ENCODE measurements at regions not wholly inside any gene's neighbourhood (a gene's known extent, or its start where the extent isn't known, plus 50 kb on each side); places are given as distances from the start of the nearest gene placed in this dataset.
"Not testable (repeated sequence)": the region's sequence is repeated elsewhere in the genome, so short reads cannot be mapped to it uniquely, and the experiment has no call there.

GRCh38 chr16:87207965-87208364 lies 109.2 kb downstream of the C16orf95 start:
- TF ChIP-seq CTCF (IDR thresholded peaks at IDR 0.05; ENCODE audit: borderline replicate concordance, extremely low read depth, insufficient read depth), result no peak
- Histone ChIP-seq H3K4me3 (ENCODE audit: low read length in 3 of 3) (no peak overlapping the region), H3K4me1 (ENCODE audit: control insufficient read depth in 2 of 3, insufficient read depth in 2 of 3, low read depth in 1 of 3, low read length in 3 of 3) (no peaks in the 10 kb centered on the region), H3K27ac (ENCODE audit: low read depth in 2 of 2, low read length in 2 of 2) (no peak overlapping the region), H3K27me3 (ENCODE audit: control insufficient read depth, insufficient read depth, low read length) (no peaks in the 10 kb centered on the region), H3K36me3 (ENCODE audit: control insufficient read depth in 2 of 3, insufficient read depth in 3 of 3, low read length in 3 of 3) (peaks cover 0 to 5% (median 0%) of the 10 kb centered on the region in 3 donors), H3K9ac (ENCODE audit: low read length in 3 of 3) (no peak overlapping the region), H3K9me3 (ENCODE audit: control insufficient read depth in 2 of 3, insufficient read depth in 1 of 3, low read length in 3 of 3) (peaks cover 0 to 5% (median 0%) of the 10 kb centered on the region in 3 donors)
- no peak for FAIRE-seq
- intact Hi-C loops (cut with DNase I), result no loop called here
- DNase-seq, result no peak

DNA sequence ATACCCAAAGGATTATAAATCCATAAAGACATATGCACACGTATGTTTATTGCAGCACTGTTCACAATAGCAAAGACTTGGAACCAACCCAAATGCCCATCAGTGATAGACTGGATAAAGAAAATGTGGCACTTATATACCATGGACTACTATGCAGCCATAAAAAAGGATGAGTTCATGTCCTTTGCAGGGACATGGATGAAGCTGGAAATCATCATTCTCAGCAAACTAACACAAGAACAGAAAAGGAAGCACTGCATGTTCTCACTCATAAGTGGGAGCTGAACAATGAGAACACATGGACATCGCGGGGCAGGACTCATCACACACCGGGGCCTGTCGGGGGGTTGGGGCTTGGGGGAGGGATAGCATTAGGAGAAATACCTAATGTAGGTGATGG lies 108.2 kb downstream of the C16orf95 start:
- FAIRE-seq; H3K9ac ChIP-seq (ENCODE audit: low read length in 3 of 3); DNase-seq; H3K27ac ChIP-seq (ENCODE audit: low read depth in 2 of 2, low read length in 2 of 2); H3K36me3 ChIP-seq (ENCODE audit: control insufficient read depth in 2 of 3, insufficient read depth in 3 of 3, low read length in 3 of 3); H3K27me3 ChIP-seq (ENCODE audit: control insufficient read depth, insufficient read depth, low read length); H3K4me3 ChIP-seq (ENCODE audit: low read length in 3 of 3); H3K4me1 ChIP-seq (ENCODE audit: control insufficient read depth in 2 of 3, insufficient read depth in 2 of 3, low read depth in 1 of 3, low read length in 3 of 3); H3K9me3 ChIP-seq (ENCODE audit: control insufficient read depth in 2 of 3, insufficient read depth in 1 of 3, low read length in 3 of 3); intact Hi-C loops (cut with DNase I): not testable (repeated sequence)

DNA sequence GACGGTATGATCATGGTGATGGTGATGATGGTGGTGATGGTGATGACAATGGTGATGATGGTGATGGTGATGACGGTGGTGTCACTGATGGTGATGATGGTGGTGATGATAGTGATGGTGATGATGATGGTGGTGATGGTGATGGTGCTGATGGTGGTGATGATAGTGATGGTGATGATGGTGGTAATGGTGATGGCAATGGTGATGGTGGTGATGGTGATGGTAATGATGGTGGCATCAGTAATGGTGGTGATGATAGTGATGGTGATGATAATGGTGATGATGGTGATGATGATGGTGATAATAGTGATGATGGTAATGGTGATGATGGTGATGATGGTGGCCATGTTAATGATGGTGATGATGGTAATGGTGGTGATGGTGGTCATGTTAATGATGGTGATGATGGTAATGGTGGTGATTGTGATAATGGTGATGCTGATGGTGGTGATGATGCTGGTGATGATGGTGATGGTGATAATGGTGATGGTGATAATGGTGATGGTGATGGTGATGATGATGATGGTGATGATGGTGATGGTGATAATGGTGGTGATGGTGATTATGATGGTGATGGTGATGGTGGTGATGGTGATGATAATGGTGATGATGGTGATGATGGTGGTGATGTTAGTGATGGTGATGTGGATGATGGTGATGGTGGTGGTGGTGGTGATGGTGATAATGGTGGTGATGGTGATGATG lies 107.2 kb downstream of the C16orf95 start:
- intact Hi-C loops (cut with DNase I), result no loop called here
- Histone ChIP-seq H3K9ac (ENCODE audit: low read length in 3 of 3) (peak overlapping the region in 1 of 3 donors; percentile 17), H3K27ac (ENCODE audit: low read depth in 2 of 2, low read length in 2 of 2) (no peak overlapping the region), H3K36me3 (ENCODE audit: control insufficient read depth in 2 of 3, insufficient read depth in 3 of 3, low read length in 3 of 3) (peaks cover 0 to 5% (median 0%) of the 10 kb centered on the region in 3 donors), H3K27me3 (ENCODE audit: control insufficient read depth, insufficient read depth, low read length) (no peaks in the 10 kb centered on the region), H3K9me3 (ENCODE audit: control insufficient read depth in 2 of 3, insufficient read depth in 1 of 3, low read length in 3 of 3) (peaks cover 0 to 5% (median 0%) of the 10 kb centered on the region in 3 donors), H3K4me3 (ENCODE audit: low read length in 3 of 3) (peak overlapping the region in 1 of 3 donors; percentile 43), H3K4me1 (ENCODE audit: control insufficient read depth in 2 of 3, insufficient read depth in 2 of 3, low read depth in 1 of 3, low read length in 3 of 3) (no peaks in the 10 kb centered on the region)
- DNase-seq, result no peak
- TF ChIP-seq CTCF (IDR thresholded peaks at IDR 0.05; ENCODE audit: borderline replicate concordance, extremely low read depth, insufficient read depth), result no peak
- FAIRE-seq, result no peak

DNA sequence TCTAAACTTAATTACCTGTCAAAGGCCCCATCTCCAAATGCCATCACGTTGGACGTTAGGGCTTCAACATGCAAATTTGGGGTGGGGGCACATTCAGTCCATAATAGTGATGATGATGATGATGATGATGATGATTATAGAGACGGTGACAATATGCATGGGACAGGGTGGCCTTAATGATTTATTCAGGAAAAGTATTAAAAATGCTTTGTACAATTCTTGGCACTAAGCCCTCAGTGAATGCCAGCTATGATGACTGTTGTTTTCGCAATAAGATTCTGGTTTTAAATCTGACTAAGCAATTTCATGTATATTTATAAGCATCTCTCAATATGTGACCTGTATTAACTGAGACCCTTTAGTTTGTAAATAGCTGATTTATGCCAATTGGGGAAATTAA lies 106.3 kb downstream of the C16orf95 start:
- H3K36me3 ChIP-seq (ENCODE audit: control insufficient read depth in 2 of 3, insufficient read depth in 3 of 3, low read length in 3 of 3), result peaks cover 0 to 5% (median 0%) of the 10 kb centered on the region in 3 donors
- no peak for TF ChIP-seq CTCF (IDR thresholded peaks at IDR 0.05; ENCODE audit: borderline replicate concordance, extremely low read depth, insufficient read depth)
- FAIRE-seq (no peak), DNase-seq (no peak)
- H3K4me1 ChIP-seq (ENCODE audit: control insufficient read depth in 2 of 3, insufficient read depth in 2 of 3, low read depth in 1 of 3, low read length in 3 of 3), result no peaks in the 10 kb centered on the region
- no peak overlapping the region for H3K27ac ChIP-seq (ENCODE audit: low read depth in 2 of 2, low read length in 2 of 2)
- H3K27me3 ChIP-seq (ENCODE audit: control insufficient read depth, insufficient read depth, low read length), result no peaks in the 10 kb centered on the region
- H3K4me3 ChIP-seq (ENCODE audit: low read length in 3 of 3), result no peak overlapping the region
- intact Hi-C loops (cut with DNase I), result no loop called here
- no peak overlapping the region for H3K9ac ChIP-seq (ENCODE audit: low read length in 3 of 3)
- peaks cover 0 to 5% (median 0%) of the 10 kb centered on the region in 3 donors for H3K9me3 ChIP-seq (ENCODE audit: control insufficient read depth in 2 of 3, insufficient read depth in 1 of 3, low read length in 3 of 3)

Measured in kidney (tissue), 13 donors.